ENCODE measurements at regions not wholly inside any gene's neighbourhood (a gene's known extent, or its start where the extent isn't known, plus 50 kb on each side); places are given as distances from the start of the nearest gene placed in this dataset.

DNA sequence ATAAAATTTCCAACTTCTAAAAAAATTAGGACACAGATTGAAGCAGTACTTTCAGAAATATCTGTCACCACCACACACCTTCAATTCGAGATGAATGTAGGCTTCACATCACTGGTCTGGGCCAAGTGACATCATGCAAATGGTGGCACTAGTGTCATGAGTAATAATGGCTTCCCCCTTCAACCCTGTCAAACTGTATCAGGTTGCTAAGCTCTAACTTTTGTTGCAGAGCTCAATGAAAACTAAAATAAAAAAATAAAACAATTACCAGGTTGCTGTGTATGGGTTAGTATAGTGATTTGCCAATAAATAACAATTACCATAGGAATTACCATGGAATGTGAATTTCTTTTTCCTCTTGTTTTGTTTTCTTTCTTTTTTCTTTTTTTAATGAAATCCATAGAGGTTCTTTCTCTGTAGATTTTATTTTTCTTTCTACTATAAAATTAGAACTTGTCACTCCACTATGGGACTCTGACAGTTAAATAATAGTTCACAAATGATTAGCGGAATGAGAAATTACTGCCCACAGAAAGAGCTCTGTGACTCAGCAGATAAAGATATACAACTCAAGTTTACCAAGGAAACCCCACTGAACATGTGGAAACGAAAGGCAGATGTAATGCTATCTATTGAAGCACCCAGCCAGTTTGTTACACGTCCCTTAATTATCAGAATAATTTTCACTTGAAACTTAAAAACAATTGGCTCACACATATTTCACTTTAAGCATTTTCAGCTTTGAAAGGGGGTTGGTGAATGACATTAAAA is 783.8 kb upstream of the WWC1 start:
- Histone ChIP-seq H3K4me1 (ENCODE audit: control insufficient read depth in 2 of 2, insufficient read depth in 2 of 2, low read length in 1 of 2) (no peaks in the 10 kb centered on the region), H3K9me3 (ENCODE audit: control insufficient read depth in 2 of 2, insufficient read depth in 1 of 2, low read depth in 1 of 2, low read length in 1 of 2) (no peaks in the 10 kb centered on the region), H3K36me3 (ENCODE audit: control insufficient read depth in 2 of 2, insufficient read depth in 2 of 2, low read length in 1 of 2) (no peaks in the 10 kb centered on the region), H3K4me3 (ENCODE audit: low read depth in 1 of 2, low read length in 2 of 2) (no peak overlapping the region), H3K27me3 (ENCODE audit: control insufficient read depth in 1 of 2, insufficient read depth in 2 of 2, low read length in 2 of 2) (no peaks in the 10 kb centered on the region), H3K27ac (ENCODE audit: low read depth in 2 of 2, low read length in 1 of 2) (no peak overlapping the region)
- WGBS, 2 donors = 66 to 70% methylated on average over 4 of the region's 4 CpGs

DNA sequence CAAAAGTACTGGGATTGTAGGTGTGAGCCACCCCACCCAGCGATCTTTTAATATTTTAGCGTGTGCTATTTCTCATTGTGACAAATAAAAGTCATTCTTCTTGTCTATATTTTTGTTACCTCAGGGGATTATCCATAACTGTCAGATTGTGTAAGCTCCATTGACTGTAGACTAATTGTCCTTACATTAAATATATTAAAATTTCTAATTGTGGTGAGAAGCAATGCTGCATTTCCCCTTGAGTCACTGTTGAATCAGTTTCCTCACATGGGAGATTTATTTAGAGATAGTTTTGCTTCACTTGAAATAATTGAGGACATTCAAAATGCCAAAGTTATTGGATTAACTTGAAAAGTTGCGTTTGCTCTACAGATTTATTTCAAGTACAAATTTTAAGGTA is 782.4 kb upstream of the WWC1 start:
- Histone ChIP-seq H3K27ac (ENCODE audit: low read depth in 2 of 2, low read length in 1 of 2) (no peak overlapping the region), H3K4me3 (ENCODE audit: low read depth in 1 of 2, low read length in 2 of 2) (no peak overlapping the region), H3K4me1 (ENCODE audit: control insufficient read depth in 2 of 2, insufficient read depth in 2 of 2, low read length in 1 of 2) (no peaks in the 10 kb centered on the region), H3K9me3 (ENCODE audit: control insufficient read depth in 2 of 2, insufficient read depth in 1 of 2, low read depth in 1 of 2, low read length in 1 of 2) (no peaks in the 10 kb centered on the region), H3K36me3 (ENCODE audit: control insufficient read depth in 2 of 2, insufficient read depth in 2 of 2, low read length in 1 of 2) (no peaks in the 10 kb centered on the region), H3K27me3 (ENCODE audit: control insufficient read depth in 1 of 2, insufficient read depth in 2 of 2, low read length in 2 of 2) (no peaks in the 10 kb centered on the region)
- WGBS, 2 donors = 83 to 89% methylated on average over 3 of the region's 3 CpGs

DNA sequence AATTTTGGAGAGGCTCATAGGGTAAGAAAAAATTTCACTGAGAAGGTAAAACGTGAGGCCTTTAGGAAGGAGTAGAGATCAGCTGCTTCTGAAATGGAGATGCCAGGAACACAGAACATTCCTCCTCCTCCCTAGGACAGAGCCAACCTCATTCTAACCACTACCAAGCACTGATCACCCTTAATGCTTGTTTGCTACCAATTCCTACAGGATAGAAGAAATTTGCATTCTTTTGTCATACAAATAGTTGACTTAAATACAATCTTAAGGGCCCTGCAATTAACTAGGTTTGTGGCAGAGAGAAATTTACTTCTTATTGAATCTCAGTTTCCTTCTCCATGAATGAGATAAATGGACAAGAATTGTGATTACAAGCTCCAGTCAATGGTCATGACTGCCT is 780.2 kb upstream of the WWC1 start:
- 45 to 61% methylated on average over 1 of the region's 1 CpG for WGBS, 2 donors
- Histone ChIP-seq H3K27me3 (ENCODE audit: control insufficient read depth in 1 of 2, insufficient read depth in 2 of 2, low read length in 2 of 2) (no peaks in the 10 kb centered on the region), H3K9me3 (ENCODE audit: control insufficient read depth in 2 of 2, insufficient read depth in 1 of 2, low read depth in 1 of 2, low read length in 1 of 2) (no peaks in the 10 kb centered on the region), H3K4me3 (ENCODE audit: low read depth in 1 of 2, low read length in 2 of 2) (no peak overlapping the region), H3K36me3 (ENCODE audit: control insufficient read depth in 2 of 2, insufficient read depth in 2 of 2, low read length in 1 of 2) (no peaks in the 10 kb centered on the region), H3K27ac (ENCODE audit: low read depth in 2 of 2, low read length in 1 of 2) (no peak overlapping the region), H3K4me1 (ENCODE audit: control insufficient read depth in 2 of 2, insufficient read depth in 2 of 2, low read length in 1 of 2) (no peaks in the 10 kb centered on the region)

DNA sequence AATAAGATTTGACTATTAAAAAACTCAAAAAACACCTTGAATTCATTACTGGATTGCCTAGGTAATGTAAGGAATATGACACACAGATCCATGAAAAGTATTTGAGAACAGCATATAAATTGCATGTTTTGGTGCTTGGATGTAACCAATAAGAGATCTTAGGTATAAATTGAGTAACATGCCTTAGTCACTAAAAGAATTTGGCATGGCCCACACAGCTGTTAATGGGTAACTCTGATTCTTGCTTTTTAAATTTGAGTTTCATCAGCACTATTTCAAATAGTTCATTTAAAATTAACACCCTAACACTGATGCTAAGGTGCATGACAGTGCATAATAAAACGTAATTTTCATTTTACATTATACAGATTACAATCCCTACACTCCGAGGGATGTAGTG is 779.3 kb upstream of the WWC1 start:
- H3K4me1 ChIP-seq (ENCODE audit: control insufficient read depth in 2 of 2, insufficient read depth in 2 of 2, low read length in 1 of 2) = no peaks in the 10 kb centered on the region
- no peaks in the 10 kb centered on the region for H3K36me3 ChIP-seq (ENCODE audit: control insufficient read depth in 2 of 2, insufficient read depth in 2 of 2, low read length in 1 of 2)
- H3K27ac ChIP-seq (ENCODE audit: low read depth in 2 of 2, low read length in 1 of 2) = no peak overlapping the region
- H3K9me3 ChIP-seq (ENCODE audit: control insufficient read depth in 2 of 2, insufficient read depth in 1 of 2, low read depth in 1 of 2, low read length in 1 of 2) = no peaks in the 10 kb centered on the region
- no peaks in the 10 kb centered on the region for H3K27me3 ChIP-seq (ENCODE audit: control insufficient read depth in 1 of 2, insufficient read depth in 2 of 2, low read length in 2 of 2)
- H3K4me3 ChIP-seq (ENCODE audit: low read depth in 1 of 2, low read length in 2 of 2) = no peak overlapping the region
- WGBS, 2 donors = 59 to 73% methylated on average over 2 of the region's 2 CpGs

DNA sequence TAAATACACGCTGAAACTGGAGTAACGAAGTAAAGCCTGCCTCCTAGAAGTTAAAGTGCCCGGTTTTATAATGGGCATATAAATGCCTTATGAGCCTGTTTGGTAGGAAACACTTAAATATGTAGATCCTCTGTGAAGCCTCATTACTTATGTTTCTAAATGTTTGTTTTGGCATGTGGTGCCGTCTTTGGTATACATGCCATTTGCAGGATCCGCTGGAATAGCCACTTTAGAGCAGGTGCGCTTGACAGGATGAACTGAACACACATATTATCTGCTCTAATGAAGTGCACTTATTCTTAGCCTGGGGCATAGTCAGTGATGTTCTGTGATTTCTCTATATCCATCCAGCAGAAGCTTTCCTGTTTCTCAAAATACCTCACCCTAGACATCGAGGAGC is 778.1 kb upstream of the WWC1 start:
- no peaks in the 10 kb centered on the region for H3K36me3 ChIP-seq (ENCODE audit: control insufficient read depth in 2 of 2, insufficient read depth in 2 of 2, low read length in 1 of 2)
- H3K4me1 ChIP-seq (ENCODE audit: control insufficient read depth in 2 of 2, insufficient read depth in 2 of 2, low read length in 1 of 2) = no peaks in the 10 kb centered on the region
- 59 to 67% methylated on average over 7 of the region's 7 CpGs for WGBS, 2 donors
- H3K27me3 ChIP-seq (ENCODE audit: control insufficient read depth in 1 of 2, insufficient read depth in 2 of 2, low read length in 2 of 2) = no peaks in the 10 kb centered on the region
- H3K27ac ChIP-seq (ENCODE audit: low read depth in 2 of 2, low read length in 1 of 2) = no peak overlapping the region
- no peaks in the 10 kb centered on the region for H3K9me3 ChIP-seq (ENCODE audit: control insufficient read depth in 2 of 2, insufficient read depth in 1 of 2, low read depth in 1 of 2, low read length in 1 of 2)
- H3K4me3 ChIP-seq (ENCODE audit: low read depth in 1 of 2, low read length in 2 of 2) = no peak overlapping the region

DNA sequence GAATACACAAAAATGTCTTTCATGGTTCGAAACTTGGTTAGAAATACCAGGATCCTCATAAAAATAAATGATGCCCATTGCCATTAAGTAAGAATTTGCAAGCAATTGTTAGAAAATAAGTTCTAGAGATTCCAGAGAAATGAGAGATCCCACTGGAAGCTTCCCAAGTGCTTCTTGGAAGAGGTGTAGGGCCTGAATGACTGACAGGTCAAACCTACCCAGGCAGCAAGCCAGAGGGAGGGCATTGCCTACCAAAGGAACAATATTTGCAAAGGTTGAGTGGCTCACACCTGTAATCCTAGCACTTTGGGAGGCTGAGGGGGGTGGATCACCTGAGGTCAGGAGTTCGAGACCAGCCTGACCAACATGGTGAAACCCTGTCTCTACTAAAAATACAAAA is 777.0 kb upstream of the WWC1 start:
- H3K36me3 ChIP-seq (ENCODE audit: control insufficient read depth in 2 of 2, insufficient read depth in 2 of 2, low read length in 1 of 2) = no peaks in the 10 kb centered on the region
- no peaks in the 10 kb centered on the region for H3K4me1 ChIP-seq (ENCODE audit: control insufficient read depth in 2 of 2, insufficient read depth in 2 of 2, low read length in 1 of 2)
- no peaks in the 10 kb centered on the region for H3K9me3 ChIP-seq (ENCODE audit: control insufficient read depth in 2 of 2, insufficient read depth in 1 of 2, low read depth in 1 of 2, low read length in 1 of 2)
- 84 to 89% methylated on average over 2 of the region's 2 CpGs for WGBS, 2 donors
- H3K4me3 ChIP-seq (ENCODE audit: low read depth in 1 of 2, low read length in 2 of 2) = no peak overlapping the region
- no peak overlapping the region for H3K27ac ChIP-seq (ENCODE audit: low read depth in 2 of 2, low read length in 1 of 2)
- H3K27me3 ChIP-seq (ENCODE audit: control insufficient read depth in 1 of 2, insufficient read depth in 2 of 2, low read length in 2 of 2) = no peaks in the 10 kb centered on the region

DNA sequence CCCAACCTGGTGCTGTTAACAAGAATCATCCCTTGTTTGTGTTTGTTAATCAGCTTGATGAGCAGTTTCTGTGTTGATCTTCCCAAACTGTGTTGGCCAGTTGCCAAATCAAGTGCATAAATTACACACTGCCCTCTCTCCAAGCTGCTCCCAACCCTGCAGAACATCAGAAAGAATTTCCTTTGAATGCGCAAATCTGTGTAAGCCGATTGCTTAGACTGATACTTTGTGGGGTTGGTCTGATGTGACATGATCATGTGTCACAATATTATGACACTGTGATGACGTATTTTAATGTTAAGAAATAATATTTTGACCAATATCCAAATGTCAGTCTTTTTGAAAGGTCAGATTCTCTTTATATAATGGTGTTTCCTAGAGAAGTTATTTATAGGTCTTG is 766.4 kb upstream of the WWC1 start:
- no peaks in the 10 kb centered on the region for H3K27me3 ChIP-seq (ENCODE audit: control insufficient read depth in 1 of 2, insufficient read depth in 2 of 2, low read length in 2 of 2)
- no peak overlapping the region for H3K4me3 ChIP-seq (ENCODE audit: low read depth in 1 of 2, low read length in 2 of 2)
- H3K36me3 ChIP-seq (ENCODE audit: control insufficient read depth in 2 of 2, insufficient read depth in 2 of 2, low read length in 1 of 2) = no peaks in the 10 kb centered on the region
- H3K27ac ChIP-seq (ENCODE audit: low read depth in 2 of 2, low read length in 1 of 2) = no peak overlapping the region
- no peaks in the 10 kb centered on the region for H3K4me1 ChIP-seq (ENCODE audit: control insufficient read depth in 2 of 2, insufficient read depth in 2 of 2, low read length in 1 of 2)
- WGBS, 2 donors = 68 to 72% methylated on average over 3 of the region's 3 CpGs
- H3K9me3 ChIP-seq (ENCODE audit: control insufficient read depth in 2 of 2, insufficient read depth in 1 of 2, low read depth in 1 of 2, low read length in 1 of 2) = no peaks in the 10 kb centered on the region

DNA sequence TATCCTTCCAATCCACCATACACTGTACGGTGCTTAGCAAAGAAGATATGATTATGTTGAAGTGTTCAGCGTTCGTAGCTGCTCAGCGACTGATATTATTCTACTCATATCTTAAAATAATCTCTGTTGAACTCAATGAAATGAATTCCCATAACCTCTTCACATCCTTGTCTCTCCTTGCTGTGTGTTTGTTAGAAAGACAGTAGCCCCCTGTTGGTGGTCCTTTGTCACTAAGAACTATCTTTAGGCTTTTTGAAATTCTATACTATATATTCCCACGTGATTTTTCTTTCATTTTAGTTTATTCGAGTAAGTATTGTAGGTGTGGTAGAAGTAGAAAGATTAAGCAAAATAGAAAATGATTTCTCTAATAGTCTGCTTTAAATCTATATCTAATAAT is 762.8 kb upstream of the WWC1 start:
- H3K4me3 ChIP-seq (ENCODE audit: low read depth in 1 of 2, low read length in 2 of 2) = no peak overlapping the region
- H3K4me1 ChIP-seq (ENCODE audit: control insufficient read depth in 2 of 2, insufficient read depth in 2 of 2, low read length in 1 of 2) = no peaks in the 10 kb centered on the region
- 82 to 83% methylated on average over 6 of the region's 6 CpGs for WGBS, 2 donors
- no peak overlapping the region for H3K27ac ChIP-seq (ENCODE audit: low read depth in 2 of 2, low read length in 1 of 2)
- H3K27me3 ChIP-seq (ENCODE audit: control insufficient read depth in 1 of 2, insufficient read depth in 2 of 2, low read length in 2 of 2) = no peaks in the 10 kb centered on the region
- no peaks in the 10 kb centered on the region for H3K9me3 ChIP-seq (ENCODE audit: control insufficient read depth in 2 of 2, insufficient read depth in 1 of 2, low read depth in 1 of 2, low read length in 1 of 2)
- no peaks in the 10 kb centered on the region for H3K36me3 ChIP-seq (ENCODE audit: control insufficient read depth in 2 of 2, insufficient read depth in 2 of 2, low read length in 1 of 2)

DNA sequence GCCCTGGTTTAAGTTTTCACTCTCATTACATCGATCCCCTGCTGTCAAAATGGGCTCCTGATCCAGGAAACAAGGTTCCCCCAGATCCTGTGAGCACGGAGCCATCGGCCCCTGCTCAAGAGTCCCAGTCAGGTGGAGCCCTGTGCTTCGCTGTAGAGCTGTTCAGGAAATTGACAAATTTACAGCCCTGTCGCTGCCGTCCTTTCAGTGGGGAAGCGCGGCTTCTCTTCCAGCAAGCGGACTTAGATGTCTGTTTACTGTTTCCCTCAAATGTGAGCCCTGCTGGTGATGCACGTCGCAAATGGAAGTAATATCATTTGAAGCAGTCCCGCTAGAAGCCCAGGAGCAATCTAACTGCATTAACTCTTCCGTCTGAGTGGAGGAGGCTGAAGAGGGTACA is 760.9 kb upstream of the WWC1 start:
- WGBS, 2 donors = 66 to 68% methylated on average over 13 of the region's 13 CpGs
- no peaks in the 10 kb centered on the region for H3K27me3 ChIP-seq (ENCODE audit: control insufficient read depth in 1 of 2, insufficient read depth in 2 of 2, low read length in 2 of 2)
- no peaks in the 10 kb centered on the region for H3K9me3 ChIP-seq (ENCODE audit: control insufficient read depth in 2 of 2, insufficient read depth in 1 of 2, low read depth in 1 of 2, low read length in 1 of 2)
- H3K27ac ChIP-seq (ENCODE audit: low read depth in 2 of 2, low read length in 1 of 2) = no peak overlapping the region
- no peaks in the 10 kb centered on the region for H3K4me1 ChIP-seq (ENCODE audit: control insufficient read depth in 2 of 2, insufficient read depth in 2 of 2, low read length in 1 of 2)
- H3K36me3 ChIP-seq (ENCODE audit: control insufficient read depth in 2 of 2, insufficient read depth in 2 of 2, low read length in 1 of 2) = no peaks in the 10 kb centered on the region
- H3K4me3 ChIP-seq (ENCODE audit: low read depth in 1 of 2, low read length in 2 of 2) = no peak overlapping the region
